RWPE2 (cell line): ENCODE measurements at regions not wholly inside any gene's neighbourhood (a gene's known extent, or its start where the extent isn't known, plus 50 kb on each side); places are given as distances from the start of the nearest gene placed in this dataset.
"Not testable (repeated sequence)": the region's sequence is repeated elsewhere in the genome, so short reads cannot be mapped to it uniquely, and the experiment has no call there.

Experiments
- ATAC-seq: fragments of 200-7000 bp; cut with Tn5 transposase; 3 replicates; pipeline ENCODE4 v1.9.1; 2021; ENCODE audit warnings: low read depth
- DNase-seq: peaks from one replicate; pipeline ENCODE4 v3.0.0-alpha.2; 2020; ENCODE audit warnings: low spot score
- H3K27ac ChIP-seq: fragments of 450-650 bp; 2 replicates; pipeline ENCODE4 v1.5.1; 2017; ENCODE audit warnings: mild to moderate bottlenecking; ENCODE audit not compliant: poor library complexity, severe bottlenecking
- H3K27me3 ChIP-seq: fragments of 250-450 bp; sonication (Bioruptor Pico); 2 replicates; pipeline ENCODE4 v1.5.1; 2021; ENCODE audit warnings: mild to moderate bottlenecking, moderate library complexity; ENCODE audit not compliant: insufficient read depth, poor library complexity, severe bottlenecking
- H3K36me3 ChIP-seq: fragments of 250-450 bp; sonication (Bioruptor Pico); 2 replicates; pipeline ENCODE4 v1.5.1; 2020; ENCODE audit warnings: low read depth, mild to moderate bottlenecking, moderate library complexity
- H3K4me1 ChIP-seq: fragments of 250-450 bp; sonication (Bioruptor Pico); 2 replicates; pipeline ENCODE4 v1.5.1; 2021; ENCODE audit warnings: mild to moderate bottlenecking, moderate library complexity; ENCODE audit not compliant: insufficient read depth, poor library complexity, severe bottlenecking
- H3K4me3 ChIP-seq: fragments of 250-450 bp; sonication (Bioruptor Pico); 2 replicates; pipeline ENCODE4 v1.5.1; 2021; ENCODE audit warnings: mild to moderate bottlenecking, moderate library complexity; ENCODE audit not compliant: severe bottlenecking
- H3K9me3 ChIP-seq: fragments of 250-450 bp; sonication (Bioruptor Pico); 2 replicates; pipeline ENCODE4 v1.5.1; 2021; ENCODE audit warnings: mild to moderate bottlenecking, moderate library complexity; ENCODE audit not compliant: severe bottlenecking
- TF ChIP-seq, protein P1 (sequence below): fragments of 450-650 bp; IDR thresholded peaks from one replicate; pipeline ENCODE4 v1.5.1; 2017; ENCODE audit warnings: mild to moderate bottlenecking, moderate library complexity; ENCODE audit not compliant: poor library complexity, severe bottlenecking

DNA sequence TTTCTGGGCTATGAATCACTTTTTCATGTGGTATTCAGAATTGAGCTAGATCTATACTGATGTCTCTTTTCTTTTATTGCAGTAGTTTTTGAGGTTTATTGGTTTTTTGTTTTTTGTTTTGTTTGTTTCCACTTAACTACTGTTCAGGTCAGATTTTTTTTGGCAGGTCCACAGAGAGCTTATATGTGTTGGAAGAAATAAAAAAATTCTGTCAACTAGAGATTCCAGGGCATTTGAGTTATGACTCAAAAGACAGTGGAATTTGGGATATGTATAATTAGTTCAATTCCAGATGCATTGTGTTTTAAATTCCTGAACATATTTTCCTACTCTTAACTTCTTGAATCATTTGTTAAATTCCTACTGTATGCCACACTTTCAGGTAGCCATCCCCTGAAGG, 727.2 kb downstream of the SI start:
- no peaks in the 10 kb centered on the region for H3K27me3 ChIP-seq
- no peaks in the 10 kb centered on the region for H3K4me1 ChIP-seq
- H3K9me3 ChIP-seq: no peaks in the 10 kb centered on the region
- no peak for DNase-seq
- TF ChIP-seq, protein P1, sequence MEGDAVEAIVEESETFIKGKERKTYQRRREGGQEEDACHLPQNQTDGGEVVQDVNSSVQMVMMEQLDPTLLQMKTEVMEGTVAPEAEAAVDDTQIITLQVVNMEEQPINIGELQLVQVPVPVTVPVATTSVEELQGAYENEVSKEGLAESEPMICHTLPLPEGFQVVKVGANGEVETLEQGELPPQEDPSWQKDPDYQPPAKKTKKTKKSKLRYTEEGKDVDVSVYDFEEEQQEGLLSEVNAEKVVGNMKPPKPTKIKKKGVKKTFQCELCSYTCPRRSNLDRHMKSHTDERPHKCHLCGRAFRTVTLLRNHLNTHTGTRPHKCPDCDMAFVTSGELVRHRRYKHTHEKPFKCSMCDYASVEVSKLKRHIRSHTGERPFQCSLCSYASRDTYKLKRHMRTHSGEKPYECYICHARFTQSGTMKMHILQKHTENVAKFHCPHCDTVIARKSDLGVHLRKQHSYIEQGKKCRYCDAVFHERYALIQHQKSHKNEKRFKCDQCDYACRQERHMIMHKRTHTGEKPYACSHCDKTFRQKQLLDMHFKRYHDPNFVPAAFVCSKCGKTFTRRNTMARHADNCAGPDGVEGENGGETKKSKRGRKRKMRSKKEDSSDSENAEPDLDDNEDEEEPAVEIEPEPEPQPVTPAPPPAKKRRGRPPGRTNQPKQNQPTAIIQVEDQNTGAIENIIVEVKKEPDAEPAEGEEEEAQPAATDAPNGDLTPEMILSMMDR: no peak
- H3K27ac ChIP-seq: no peak overlapping the region
- no peak overlapping the region for H3K4me3 ChIP-seq
- no peaks in the 10 kb centered on the region for H3K36me3 ChIP-seq
- no peak for ATAC-seq

DNA sequence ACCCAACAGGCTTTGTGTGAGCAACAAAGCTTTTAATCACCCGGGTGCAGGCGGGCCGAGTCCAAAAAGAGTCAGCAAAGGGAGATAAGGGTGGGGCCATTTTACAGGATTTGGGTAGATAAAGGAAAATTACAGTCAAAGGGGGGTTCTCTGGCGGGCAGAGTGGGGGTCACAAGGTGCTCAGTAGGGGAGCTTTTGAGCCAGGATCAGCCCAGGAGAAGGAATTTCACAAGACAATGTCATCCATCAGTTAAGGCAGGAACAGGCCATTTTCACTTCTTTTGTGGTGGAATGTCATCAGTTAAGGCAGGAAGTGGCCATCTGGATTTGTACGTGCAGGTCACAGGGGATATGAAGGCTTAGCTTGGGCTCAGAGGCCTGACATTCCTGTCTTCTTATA, 736.1 kb downstream of the SI start:
- H3K36me3 ChIP-seq: not testable (repeated sequence)

DNA sequence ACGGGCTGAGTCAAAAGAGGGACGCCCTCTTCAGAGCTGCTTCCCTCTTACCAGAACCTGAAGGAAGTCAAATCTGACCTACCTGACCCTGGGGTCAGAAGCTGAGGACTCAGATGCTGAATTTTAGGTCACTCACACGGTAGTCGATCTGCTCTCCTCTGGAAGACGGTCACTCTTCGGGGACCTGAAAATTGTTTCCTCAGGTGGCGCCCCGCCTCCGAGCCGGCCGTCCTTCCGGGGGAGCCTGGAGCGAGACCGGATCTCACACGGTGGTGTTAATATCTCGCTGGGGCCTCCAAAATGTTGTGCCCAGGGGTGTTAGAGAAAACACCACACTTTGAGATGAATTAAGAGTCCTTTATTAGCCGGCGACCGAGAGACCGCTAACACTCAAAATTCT, 737.2 kb downstream of the SI start:
- no peak overlapping the region for H3K27ac ChIP-seq
- TF ChIP-seq, protein P1: no peak
- no peak for DNase-seq

More for the DNA sequence above, 736.1 kb downstream of the SI start:
- H3K9me3 ChIP-seq, H3K27ac ChIP-seq, H3K4me1 ChIP-seq, DNase-seq, ATAC-seq, H3K4me3 ChIP-seq, H3K27me3 ChIP-seq: not testable (repeated sequence)

GRCh38 chr3:164340273-164340672, 738.0 kb downstream of the SI start:
- ATAC-seq (no peak), DNase-seq (no peak)
- H3K27ac ChIP-seq: no peak overlapping the region

More for the DNA sequence above, 737.2 kb downstream of the SI start:
- H3K36me3 ChIP-seq: no peaks in the 10 kb centered on the region
- H3K4me3 ChIP-seq: no peak overlapping the region
- no peaks in the 10 kb centered on the region for H3K9me3 ChIP-seq
- no peak for ATAC-seq
- H3K4me1 ChIP-seq: no peaks in the 10 kb centered on the region
- no peaks in the 10 kb centered on the region for H3K27me3 ChIP-seq

DNA sequence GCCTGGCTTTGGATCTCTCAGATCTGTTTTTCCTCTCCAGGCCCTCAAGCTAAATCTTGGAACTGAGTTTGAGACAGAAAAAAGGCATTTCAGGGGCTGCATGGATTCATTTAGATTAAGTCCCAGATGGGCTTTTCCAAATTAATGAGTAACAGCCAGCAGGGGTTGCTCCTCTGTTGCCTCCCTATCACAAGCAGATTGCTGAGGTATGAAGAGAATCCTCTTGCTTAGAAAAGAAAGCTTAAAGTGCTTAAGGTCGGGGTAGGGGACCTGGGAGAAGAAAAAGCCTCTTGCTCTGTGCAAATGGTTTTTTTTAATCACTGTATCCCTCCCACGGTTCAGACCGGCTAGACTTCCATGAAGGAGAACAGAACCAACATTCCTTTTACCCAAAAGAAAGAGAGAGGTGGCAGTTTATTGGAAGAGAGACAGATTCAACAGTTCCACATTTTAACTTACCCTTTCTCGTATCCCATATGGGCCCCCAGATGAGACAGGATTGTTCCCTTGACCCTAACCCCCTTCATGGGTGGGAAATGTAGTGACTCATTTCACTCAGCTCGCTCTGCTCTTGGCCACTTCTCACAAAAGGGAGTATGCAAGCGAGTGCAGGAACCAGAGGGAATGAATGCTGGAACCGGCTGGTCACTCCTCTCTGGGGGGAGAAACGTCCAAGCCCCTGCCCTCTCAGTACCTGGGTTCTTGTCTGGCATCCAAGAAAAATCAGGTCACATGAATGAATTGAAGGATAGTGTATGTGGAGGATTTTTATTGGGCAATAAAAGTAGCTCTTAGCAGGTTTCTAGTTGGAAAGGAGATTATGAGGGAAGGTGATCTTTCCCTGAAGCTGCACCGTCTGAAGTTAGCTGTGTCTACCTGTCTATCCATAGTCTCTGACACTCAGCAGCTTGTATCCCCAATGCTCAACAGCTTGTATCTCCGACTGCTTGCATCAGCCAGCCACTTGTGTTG, 745.2 kb downstream of the SI start:
- DNase-seq: no peak
- no peak for ATAC-seq

More at GRCh38 chr3:164340273-164340672, 738.0 kb downstream of the SI start:
- Histone ChIP-seq H3K4me3 (no peak overlapping the region), H3K9me3 (no peaks in the 10 kb centered on the region), H3K27me3 (no peaks in the 10 kb centered on the region), H3K36me3 (no peaks in the 10 kb centered on the region), H3K4me1 (no peaks in the 10 kb centered on the region)
- TF ChIP-seq, protein P1: no peak

More for the DNA sequence above, 745.2 kb downstream of the SI start:
- Histone ChIP-seq H3K27ac (no peak overlapping the region), H3K4me3 (no peak overlapping the region), H3K4me1 (no peaks in the 10 kb centered on the region), H3K9me3 (no peaks in the 10 kb centered on the region), H3K36me3 (no peaks in the 10 kb centered on the region), H3K27me3 (no peaks in the 10 kb centered on the region)
- TF ChIP-seq, protein P1: no peak
